SK-N-MC (cell line): ENCODE measurements at regions not wholly inside any gene's neighbourhood (a gene's known extent, or its start where the extent isn't known, plus 50 kb on each side); places are given as distances from the start of the nearest gene placed in this dataset.

Experiments
- EZH2 ChIP-seq: fragments of 200-600 bp; sonication (generic); IDR thresholded peaks from one replicate; pipeline ENCODE4 v1.6.1; 2017; ENCODE audit warnings: antibody characterized with exemption
- POLR2AphosphoS5 ChIP-seq: IDR thresholded peaks from 2 replicates; pipeline ENCODE4 v1.6.1; 2012; ENCODE audit warnings: mild to moderate bottlenecking, low read depth, low read length, borderline replicate concordance

- TF ChIP-seq EZH2 (no peak), POLR2AphosphoS5 (no peak)
These were observed 98.2 kb upstream of the TRIB2 start for GRCh38 chr2:12618576-12618975.
